ENCODE measurements at regions not wholly inside any gene's neighbourhood (a gene's known extent, or its start where the extent isn't known, plus 50 kb on each side); places are given as distances from the start of the nearest gene placed in this dataset.

- peaks cover 44% of the 10 kb centered on the region for H3K27me3 Mint-ChIP-seq (ENCODE audit: unreplicated experiment)
- no peak overlapping the region for H3K4me3 Mint-ChIP-seq (ENCODE audit: unreplicated experiment)
- no peaks in the 10 kb centered on the region for H3K9me3 Mint-ChIP-seq (ENCODE audit: unreplicated experiment)
- TF ChIP-seq CTCF (IDR thresholded peaks at IDR 0.05): no peak
- DNase-seq (ENCODE audit: extremely low spot score, unreplicated experiment): no peak
- no peaks in the 10 kb centered on the region for H3K4me1 Mint-ChIP-seq (ENCODE audit: unreplicated experiment)
- H3K27ac Mint-ChIP-seq (ENCODE audit: unreplicated experiment): no peak overlapping the region
- no peaks in the 10 kb centered on the region for H3K36me3 Mint-ChIP-seq (ENCODE audit: unreplicated experiment)
Observed at GRCh38 chr10:100622946-100623345, 87.2 kb downstream of the HIF1AN start.

GRCh38 chr10:100623521-100624230 lies 87.9 kb downstream of the HIF1AN start:
- H3K4me1 Mint-ChIP-seq (ENCODE audit: unreplicated experiment): no peaks in the 10 kb centered on the region
- H3K9me3 Mint-ChIP-seq (ENCODE audit: unreplicated experiment): no peaks in the 10 kb centered on the region
- no peak overlapping the region for H3K4me3 Mint-ChIP-seq (ENCODE audit: unreplicated experiment)
- peaks cover 46% of the 10 kb centered on the region for H3K27me3 Mint-ChIP-seq (ENCODE audit: unreplicated experiment)
- H3K27ac Mint-ChIP-seq (ENCODE audit: unreplicated experiment): no peak overlapping the region
- DNase-seq (ENCODE audit: extremely low spot score, unreplicated experiment): no peak
- H3K36me3 Mint-ChIP-seq (ENCODE audit: unreplicated experiment): no peaks in the 10 kb centered on the region
- no peak for TF ChIP-seq CTCF (IDR thresholded peaks at IDR 0.05)

- Mint-ChIP-seq H3K4me1 (ENCODE audit: unreplicated experiment) (no peaks in the 10 kb centered on the region), H3K36me3 (ENCODE audit: unreplicated experiment) (no peaks in the 10 kb centered on the region), H3K27ac (ENCODE audit: unreplicated experiment) (no peak overlapping the region), H3K27me3 (ENCODE audit: unreplicated experiment) (peaks cover 42% of the 10 kb centered on the region), H3K4me3 (ENCODE audit: unreplicated experiment) (no peak overlapping the region), H3K9me3 (ENCODE audit: unreplicated experiment) (no peaks in the 10 kb centered on the region)
- no peak for DNase-seq (ENCODE audit: extremely low spot score, unreplicated experiment)
- TF ChIP-seq CTCF (IDR thresholded peaks at IDR 0.05): no peak
Observed at GRCh38 chr10:100624298-100624697, 88.6 kb downstream of the HIF1AN start.

- H3K27me3 Mint-ChIP-seq (ENCODE audit: unreplicated experiment): peaks cover 37% of the 10 kb centered on the region
- H3K4me1 Mint-ChIP-seq (ENCODE audit: unreplicated experiment): no peaks in the 10 kb centered on the region
- H3K36me3 Mint-ChIP-seq (ENCODE audit: unreplicated experiment): no peaks in the 10 kb centered on the region
- TF ChIP-seq CTCF (IDR thresholded peaks at IDR 0.05): no peak
- H3K4me3 Mint-ChIP-seq (ENCODE audit: unreplicated experiment): no peak overlapping the region
- no peak overlapping the region for H3K27ac Mint-ChIP-seq (ENCODE audit: unreplicated experiment)
- H3K9me3 Mint-ChIP-seq (ENCODE audit: unreplicated experiment): no peaks in the 10 kb centered on the region
- DNase-seq (ENCODE audit: extremely low spot score, unreplicated experiment): no peak
Observed at GRCh38 chr10:100625816-100626215, 90.1 kb downstream of the HIF1AN start.

- Mint-ChIP-seq H3K4me1 (ENCODE audit: unreplicated experiment) (no peaks in the 10 kb centered on the region), H3K27me3 (ENCODE audit: unreplicated experiment) (peaks cover 37% of the 10 kb centered on the region), H3K9me3 (ENCODE audit: unreplicated experiment) (no peaks in the 10 kb centered on the region), H3K4me3 (ENCODE audit: unreplicated experiment) (no peak overlapping the region), H3K36me3 (ENCODE audit: unreplicated experiment) (no peaks in the 10 kb centered on the region), H3K27ac (ENCODE audit: unreplicated experiment) (no peak overlapping the region)
- no peak for TF ChIP-seq CTCF (IDR thresholded peaks at IDR 0.05)
- DNase-seq (ENCODE audit: extremely low spot score, unreplicated experiment): no peak
Observed at GRCh38 chr10:100628061-100628460, 92.3 kb downstream of the HIF1AN start.
